ENCODE measurements at regions not wholly inside any gene's neighbourhood (a gene's known extent, or its start where the extent isn't known, plus 50 kb on each side); places are given as distances from the start of the nearest gene placed in this dataset.

- Histone ChIP-seq H3K27ac (ENCODE audit: low read depth) (no peak overlapping the region), H3K36me3 (ENCODE audit: insufficient read depth) (no peaks in the 10 kb centered on the region), H3K4me3 (ENCODE audit: low read depth, low read length) (no peak overlapping the region), H3K4me1 (ENCODE audit: insufficient read depth) (no peaks in the 10 kb centered on the region)
- DNase-seq (ENCODE audit: extremely low spot score), result no peak
Measured at GRCh38 chr18:27653247-27653646, 468.1 kb upstream of the CHST9 start.

- H3K36me3 ChIP-seq (ENCODE audit: insufficient read depth), result no peaks in the 10 kb centered on the region
- H3K4me1 ChIP-seq (ENCODE audit: insufficient read depth), result no peaks in the 10 kb centered on the region
- H3K27ac ChIP-seq (ENCODE audit: low read depth), result no peak overlapping the region
- no peak for DNase-seq (ENCODE audit: extremely low spot score)
- H3K4me3 ChIP-seq (ENCODE audit: low read depth, low read length), result no peak overlapping the region
- WGBS, result 59% methylated on average over 2 of the region's 2 CpGs
Measured at GRCh38 chr18:27652480-27653121, 467.5 kb upstream of the CHST9 start.

DNA sequence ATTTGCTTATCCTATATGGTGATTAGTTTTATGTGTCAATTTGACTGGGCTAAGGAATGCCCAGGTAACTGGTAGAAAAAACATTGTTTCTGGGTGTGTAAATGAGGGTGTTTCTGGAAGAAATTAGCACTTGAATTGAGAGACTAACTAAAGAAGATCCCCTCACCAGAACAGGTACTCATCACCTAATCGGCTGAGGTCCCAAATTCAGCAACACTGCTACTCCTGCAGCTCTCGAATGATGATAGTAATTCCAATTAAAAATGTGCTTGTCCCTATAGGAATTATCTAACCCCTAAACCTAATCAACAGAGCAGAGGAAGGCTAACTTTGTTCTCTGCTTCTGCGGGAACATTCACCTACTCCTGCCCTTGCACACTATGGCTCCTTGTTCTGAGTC is 464.5 kb upstream of the CHST9 start:
- no peak overlapping the region for H3K27ac ChIP-seq (ENCODE audit: low read depth)
- no peaks in the 10 kb centered on the region for H3K4me1 ChIP-seq (ENCODE audit: insufficient read depth)
- WGBS, result 85% methylated on average over 3 of the region's 3 CpGs
- H3K4me3 ChIP-seq (ENCODE audit: low read depth, low read length), result no peak overlapping the region
- H3K36me3 ChIP-seq (ENCODE audit: insufficient read depth), result no peaks in the 10 kb centered on the region
- no peak for DNase-seq (ENCODE audit: extremely low spot score)

DNA sequence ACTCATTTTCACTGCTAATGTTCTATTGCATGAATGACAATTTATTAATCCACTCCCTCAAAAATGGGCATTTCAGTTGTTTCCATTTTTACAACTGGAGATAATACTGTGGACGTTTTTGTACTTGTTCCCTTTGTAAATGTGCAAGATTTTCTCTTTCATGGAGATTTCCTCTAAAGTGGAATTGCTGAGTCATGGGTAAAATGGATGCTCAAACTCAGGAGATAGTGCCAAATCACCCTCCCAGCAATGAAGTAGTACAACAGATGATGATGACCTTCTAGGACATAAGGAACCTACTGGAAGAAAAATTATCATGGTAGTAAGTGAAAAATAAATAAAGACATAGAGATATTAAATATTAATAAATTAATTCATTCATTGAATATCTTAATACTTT is 460.8 kb upstream of the CHST9 start:
- Histone ChIP-seq H3K27ac (ENCODE audit: low read depth) (no peak overlapping the region), H3K4me1 (ENCODE audit: insufficient read depth) (no peaks in the 10 kb centered on the region), H3K36me3 (ENCODE audit: insufficient read depth) (no peaks in the 10 kb centered on the region), H3K4me3 (ENCODE audit: low read depth, low read length) (no peak overlapping the region)
- WGBS, result 19% methylated on average over 1 of the region's 1 CpG
- no peak for DNase-seq (ENCODE audit: extremely low spot score)

DNA sequence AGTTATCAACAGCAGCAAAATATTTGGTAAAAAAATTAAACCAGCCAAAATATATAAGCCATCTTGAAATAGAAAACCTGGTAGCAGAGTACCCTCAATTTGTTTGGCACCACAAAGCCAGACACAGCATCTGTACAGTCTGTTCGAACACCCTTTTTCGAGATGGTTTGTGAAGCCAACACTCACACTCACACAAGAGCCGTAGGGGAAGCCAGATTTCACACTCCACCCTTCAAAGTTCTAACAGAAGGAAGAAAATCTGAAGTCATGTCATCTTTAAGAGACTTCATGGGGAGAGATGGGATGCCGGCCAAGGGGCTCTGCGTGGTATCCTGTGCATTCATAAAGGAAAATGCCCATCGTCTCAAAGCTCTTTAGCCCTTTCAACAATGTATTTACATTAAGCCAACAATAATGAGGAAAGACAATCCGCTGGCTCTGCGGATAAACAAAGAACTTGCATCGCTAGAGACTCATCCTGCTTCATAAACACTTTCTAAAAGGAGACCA is 451.5 kb upstream of the CHST9 start:
- 79% methylated on average over 9 of the region's 9 CpGs for WGBS
- H3K27ac ChIP-seq (ENCODE audit: low read depth), result no peak overlapping the region
- no peaks in the 10 kb centered on the region for H3K4me1 ChIP-seq (ENCODE audit: insufficient read depth)
- DNase-seq (ENCODE audit: extremely low spot score), result no peak
- no peaks in the 10 kb centered on the region for H3K36me3 ChIP-seq (ENCODE audit: insufficient read depth)
- H3K4me3 ChIP-seq (ENCODE audit: low read depth, low read length), result no peak overlapping the region

- H3K36me3 ChIP-seq (ENCODE audit: insufficient read depth), result no peaks in the 10 kb centered on the region
- H3K4me3 ChIP-seq (ENCODE audit: low read depth, low read length), result no peak overlapping the region
- no peak overlapping the region for H3K27ac ChIP-seq (ENCODE audit: low read depth)
- 77% methylated on average over 1 of the region's 1 CpG for WGBS
- no peaks in the 10 kb centered on the region for H3K4me1 ChIP-seq (ENCODE audit: insufficient read depth)
- no peak for DNase-seq (ENCODE audit: extremely low spot score)
Measured at GRCh38 chr18:27632706-27633105, 447.6 kb upstream of the CHST9 start.

DNA sequence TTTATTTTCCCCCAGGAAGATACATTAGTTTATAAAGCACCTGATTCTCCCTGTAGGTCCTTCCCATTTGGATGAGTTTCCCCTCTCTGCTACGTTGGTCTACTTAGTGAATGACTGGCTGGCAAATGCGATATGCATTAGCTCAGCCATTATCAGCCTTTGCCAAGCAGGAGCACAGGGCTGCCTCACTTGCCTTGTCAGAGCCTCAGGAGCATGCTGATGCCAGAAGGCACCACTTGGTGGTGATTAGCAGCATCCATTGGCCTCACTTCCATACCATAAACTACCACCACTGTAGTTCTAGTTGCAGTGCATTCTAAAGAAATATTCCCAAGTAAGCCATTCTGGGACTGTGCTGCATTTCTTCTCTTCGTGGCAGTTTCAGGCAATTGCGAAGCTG is 442.8 kb upstream of the CHST9 start:
- DNase-seq (ENCODE audit: extremely low spot score), result no peak
- WGBS, result 77% methylated on average over 4 of the region's 4 CpGs
- Histone ChIP-seq H3K36me3 (ENCODE audit: insufficient read depth) (no peaks in the 10 kb centered on the region), H3K4me3 (ENCODE audit: low read depth, low read length) (no peak overlapping the region), H3K4me1 (ENCODE audit: insufficient read depth) (no peaks in the 10 kb centered on the region), H3K27ac (ENCODE audit: low read depth) (no peak overlapping the region)

- Histone ChIP-seq H3K4me3 (ENCODE audit: low read depth, low read length) (no peak overlapping the region), H3K27ac (ENCODE audit: low read depth) (no peak overlapping the region), H3K4me1 (ENCODE audit: insufficient read depth) (no peaks in the 10 kb centered on the region), H3K36me3 (ENCODE audit: insufficient read depth) (no peaks in the 10 kb centered on the region)
- WGBS, result 63% methylated on average over 2 of the region's 2 CpGs
- no peak for DNase-seq (ENCODE audit: extremely low spot score)
Measured at GRCh38 chr18:27621236-27621890, 436.3 kb upstream of the CHST9 start.

GRCh38 chr18:27619906-27620305 is 434.8 kb upstream of the CHST9 start:
- 98% methylated on average over 4 of the region's 4 CpGs for WGBS
- H3K4me1 ChIP-seq (ENCODE audit: insufficient read depth), result no peaks in the 10 kb centered on the region
- H3K4me3 ChIP-seq (ENCODE audit: low read depth, low read length), result no peak overlapping the region
- no peaks in the 10 kb centered on the region for H3K36me3 ChIP-seq (ENCODE audit: insufficient read depth)
- H3K27ac ChIP-seq (ENCODE audit: low read depth), result no peak overlapping the region
- DNase-seq (ENCODE audit: extremely low spot score), result no peak

- no peak overlapping the region for H3K27ac ChIP-seq (ENCODE audit: low read depth)
- 85% methylated on average over 6 of the region's 6 CpGs for WGBS
- DNase-seq (ENCODE audit: extremely low spot score), result no peak
- no peaks in the 10 kb centered on the region for H3K36me3 ChIP-seq (ENCODE audit: insufficient read depth)
- no peak overlapping the region for H3K4me3 ChIP-seq (ENCODE audit: low read depth, low read length)
- H3K4me1 ChIP-seq (ENCODE audit: insufficient read depth), result no peaks in the 10 kb centered on the region
Measured at GRCh38 chr18:27619090-27619772, 434.1 kb upstream of the CHST9 start.

DNA sequence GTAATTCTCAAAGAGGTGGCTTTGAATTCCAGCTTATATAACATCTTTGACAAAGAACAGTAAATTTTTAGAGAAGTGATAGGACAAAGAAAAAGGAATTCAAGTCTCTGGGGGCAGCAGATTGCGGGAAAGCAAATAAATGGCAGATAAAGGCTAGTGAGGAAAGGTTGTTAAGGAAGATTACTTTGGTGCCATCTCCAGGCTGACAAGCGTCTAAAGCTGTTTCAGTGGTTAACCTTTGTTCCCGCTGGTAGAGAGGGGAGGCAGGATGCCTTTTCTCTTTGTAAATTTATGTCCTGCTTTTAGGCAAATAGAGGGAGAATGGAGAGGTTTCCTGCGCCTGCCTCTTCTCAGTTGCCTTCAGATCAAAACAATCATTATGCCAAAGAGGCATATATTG is 431.2 kb upstream of the CHST9 start:
- H3K36me3 ChIP-seq (ENCODE audit: insufficient read depth), result no peaks in the 10 kb centered on the region
- H3K27ac ChIP-seq (ENCODE audit: low read depth), result no peak overlapping the region
- 47% methylated on average over 4 of the region's 4 CpGs for WGBS
- no peak overlapping the region for H3K4me3 ChIP-seq (ENCODE audit: low read depth, low read length)
- H3K4me1 ChIP-seq (ENCODE audit: insufficient read depth), result no peaks in the 10 kb centered on the region
- no peak for DNase-seq (ENCODE audit: extremely low spot score)

- WGBS, result 82% methylated on average over 8 of the region's 8 CpGs
- Histone ChIP-seq H3K4me3 (ENCODE audit: low read depth, low read length) (no peak overlapping the region), H3K36me3 (ENCODE audit: insufficient read depth) (no peaks in the 10 kb centered on the region), H3K4me1 (ENCODE audit: insufficient read depth) (no peaks in the 10 kb centered on the region), H3K27ac (ENCODE audit: low read depth) (no peak overlapping the region)
- no peak for DNase-seq (ENCODE audit: extremely low spot score)
Measured at GRCh38 chr18:27614951-27615844, 430.1 kb upstream of the CHST9 start.

- Histone ChIP-seq H3K36me3 (ENCODE audit: insufficient read depth) (no peaks in the 10 kb centered on the region), H3K4me1 (ENCODE audit: insufficient read depth) (no peaks in the 10 kb centered on the region), H3K4me3 (ENCODE audit: low read depth, low read length) (no peak overlapping the region), H3K27ac (ENCODE audit: low read depth) (no peak overlapping the region)
- DNase-seq (ENCODE audit: extremely low spot score), result no peak
Measured at GRCh38 chr18:27609221-27609620, 424.1 kb upstream of the CHST9 start.
